Neural crest cell (in vitro differentiated cells): ENCODE measurements at regions not wholly inside any gene's neighbourhood (a gene's known extent, or its start where the extent isn't known, plus 50 kb on each side); places are given as distances from the start of the nearest gene placed in this dataset.
"Not testable (repeated sequence)": the region's sequence is repeated elsewhere in the genome, so short reads cannot be mapped to it uniquely, and the experiment has no call there.

Experiments used
- DNase-seq: peaks from one replicate; pipeline ENCODE4 v3.0.0; 2021; ENCODE audit warnings: low read depth, mixed read lengths, low spot score
- H3K27ac Mint-ChIP-seq: one replicate; pipeline ENCODE4 v1.8.0; 2021; ENCODE audit warnings: mild to moderate bottlenecking, mixed read lengths; ENCODE audit not compliant: unreplicated experiment
- H3K27me3 Mint-ChIP-seq: 2 replicates; pipeline ENCODE4 v1.8.0; 2021; ENCODE audit warnings: low read depth, mild to moderate bottlenecking, mixed read lengths
- H3K36me3 Mint-ChIP-seq: 2 replicates; pipeline ENCODE4 v1.8.0; 2021; ENCODE audit warnings: low read depth, mild to moderate bottlenecking, mixed read lengths
- H3K4me1 Mint-ChIP-seq: 2 replicates; pipeline ENCODE4 v1.8.0; 2021; ENCODE audit warnings: mixed read lengths
- H3K4me3 Mint-ChIP-seq: one replicate; pipeline ENCODE4 v1.8.0; 2021; ENCODE audit warnings: mild to moderate bottlenecking, mixed read lengths
- H3K9me3 Mint-ChIP-seq: 2 replicates; pipeline ENCODE4 v1.8.0; 2021; ENCODE audit warnings: mixed read lengths
- CTCF ChIP-seq: fragments of 200-600 bp; sonication (generic); conservative IDR thresholded peaks from 2 replicates; pipeline ENCODE4 v1.5.0; 2021; ENCODE audit warnings: antibody characterized with exemption, mild to moderate bottlenecking

- Mint-ChIP-seq H3K4me1 (no peaks in the 10 kb centered on the region), H3K36me3 (no peaks in the 10 kb centered on the region), H3K9me3 (peaks cover 16% of the 10 kb centered on the region), H3K27me3 (no peaks in the 10 kb centered on the region), H3K4me3 (no peak overlapping the region), H3K27ac (no peak overlapping the region)
- no peak for DNase-seq
- no peak for TF ChIP-seq CTCF
Measured at GRCh38 chr2:51919395-51919794, 887.5 kb upstream of the NRXN1 start.

- Mint-ChIP-seq H3K4me3 (no peak overlapping the region), H3K27ac (no peak overlapping the region), H3K4me1 (no peaks in the 10 kb centered on the region), H3K27me3 (no peaks in the 10 kb centered on the region), H3K9me3 (peaks cover 18% of the 10 kb centered on the region), H3K36me3 (peaks cover 6% of the 10 kb centered on the region)
- no peak for TF ChIP-seq CTCF
- no peak for DNase-seq
Measured at GRCh38 chr2:51918113-51918512, 886.2 kb upstream of the NRXN1 start.

- H3K27me3 Mint-ChIP-seq = no peaks in the 10 kb centered on the region
- peaks cover 2% of the 10 kb centered on the region for H3K9me3 Mint-ChIP-seq
- H3K4me1 Mint-ChIP-seq = no peaks in the 10 kb centered on the region
- no peak for TF ChIP-seq CTCF
- no peak overlapping the region for H3K27ac Mint-ChIP-seq
- DNase-seq = no peak
- no peaks in the 10 kb centered on the region for H3K36me3 Mint-ChIP-seq
- no peak overlapping the region for H3K4me3 Mint-ChIP-seq
Measured at GRCh38 chr2:51903728-51904127, 871.8 kb upstream of the NRXN1 start.

GRCh38 chr2:51899643-51900042 is 867.7 kb upstream of the NRXN1 start:
- H3K36me3 Mint-ChIP-seq = no peaks in the 10 kb centered on the region
- no peak overlapping the region for H3K4me3 Mint-ChIP-seq
- no peaks in the 10 kb centered on the region for H3K27me3 Mint-ChIP-seq
- H3K27ac Mint-ChIP-seq = no peak overlapping the region
- H3K4me1 Mint-ChIP-seq = no peaks in the 10 kb centered on the region
- no peak for DNase-seq
- no peak for TF ChIP-seq CTCF
- H3K9me3 Mint-ChIP-seq = no peaks in the 10 kb centered on the region

- H3K9me3 Mint-ChIP-seq, H3K27me3 Mint-ChIP-seq, H3K4me3 Mint-ChIP-seq, H3K36me3 Mint-ChIP-seq, H3K4me1 Mint-ChIP-seq, DNase-seq, H3K27ac Mint-ChIP-seq: not testable (repeated sequence)
Measured at GRCh38 chr2:51894584-51894983, 862.7 kb upstream of the NRXN1 start.

GRCh38 chr2:51888120-51888519 is 856.2 kb upstream of the NRXN1 start:
- no peak for DNase-seq
- TF ChIP-seq CTCF = no peak
- Mint-ChIP-seq H3K36me3 (no peaks in the 10 kb centered on the region), H3K4me3 (no peak overlapping the region), H3K4me1 (no peaks in the 10 kb centered on the region), H3K9me3 (peaks cover 5% of the 10 kb centered on the region), H3K27me3 (no peaks in the 10 kb centered on the region), H3K27ac (no peak overlapping the region)
